Hematopoietic multipotent progenitor cell treated with erythropoietin and hydrocortisone succinate and interleukin-3 and kit ligand, for 8 days (in vitro differentiated cells): ENCODE measurements at regions not wholly inside any gene's neighbourhood (a gene's known extent, or its start where the extent isn't known, plus 50 kb on each side); places are given as distances from the start of the nearest gene placed in this dataset.
"Not testable (repeated sequence)": the region's sequence is repeated elsewhere in the genome, so short reads cannot be mapped to it uniquely, and the experiment has no call there.

Experiments
- DNase-seq: peaks from one replicate; pipeline ENCODE4 v3.0.0-alpha.2; 2015

- not testable (repeated sequence) for DNase-seq
Measured at GRCh38 chr2:128604581-128604980, 285.9 kb upstream of the HS6ST1 start.

GRCh38 chr2:128605421-128605820 lies 286.8 kb upstream of the HS6ST1 start:
- DNase-seq, result no peak

- no peak for DNase-seq
Measured at GRCh38 chr2:128605931-128606330, 287.3 kb upstream of the HS6ST1 start.

GRCh38 chr2:128606837-128607236 lies 288.2 kb upstream of the HS6ST1 start:
- DNase-seq, result no peak

GRCh38 chr2:128607440-128607839 lies 288.8 kb upstream of the HS6ST1 start:
- DNase-seq, result no peak

- DNase-seq, result no peak
Measured at GRCh38 chr2:128607911-128608506, 289.3 kb upstream of the HS6ST1 start.

GRCh38 chr2:128608921-128609880 lies 290.5 kb upstream of the HS6ST1 start:
- no peak for DNase-seq

- DNase-seq, result no peak
Measured at GRCh38 chr2:128610496-128610895, 291.8 kb upstream of the HS6ST1 start.

- DNase-seq, result no peak
Measured at GRCh38 chr2:128611421-128612320, 293.0 kb upstream of the HS6ST1 start.

GRCh38 chr2:128612628-128613027 lies 294.0 kb upstream of the HS6ST1 start:
- DNase-seq, result no peak

GRCh38 chr2:128613351-128613750 lies 294.7 kb upstream of the HS6ST1 start:
- no peak for DNase-seq

- no peak for DNase-seq
Measured at GRCh38 chr2:128613876-128614275, 295.2 kb upstream of the HS6ST1 start.

- not testable (repeated sequence) for DNase-seq
Measured at GRCh38 chr2:128614907-128615306, 296.2 kb upstream of the HS6ST1 start.

- no peak for DNase-seq
Measured at GRCh38 chr2:128615571-128615970, 296.9 kb upstream of the HS6ST1 start.

- no peak for DNase-seq
Measured at GRCh38 chr2:128617029-128617590, 298.4 kb upstream of the HS6ST1 start.

GRCh38 chr2:128617661-128618060 lies 299.0 kb upstream of the HS6ST1 start:
- no peak for DNase-seq

GRCh38 chr2:128618642-128619041 lies 300.0 kb upstream of the HS6ST1 start:
- DNase-seq, result no peak

- DNase-seq, result no peak
Measured at GRCh38 chr2:128619471-128620325, 301.0 kb upstream of the HS6ST1 start.

- DNase-seq, result no peak
Measured at GRCh38 chr2:128621074-128621473, 302.4 kb upstream of the HS6ST1 start.

GRCh38 chr2:128622371-128622770 lies 303.7 kb upstream of the HS6ST1 start:
- no peak for DNase-seq

- DNase-seq, result no peak
Measured at GRCh38 chr2:128622955-128623620, 304.4 kb upstream of the HS6ST1 start.
